NCI-H526 (cell line): ENCODE measurements at regions not wholly inside any gene's neighbourhood (a gene's known extent, or its start where the extent isn't known, plus 50 kb on each side); places are given as distances from the start of the nearest gene placed in this dataset.

ENCODE experiments used
- DNase-seq, 2 experiments: peaks; one replicate each; lab custom pipeline; 2025; lab: John Stamatoyannopoulos, UW

GRCh38 chr11:115965767-115966504 lies 461.7 kb upstream of the CADM1 start:
- DNase-seq = peak; percentile 28 to 76

GRCh38 chr11:115964091-115964490 lies 459.9 kb upstream of the CADM1 start:
- peak in 1 of 2 experiments; percentile 44 for DNase-seq

- DNase-seq = no peak
These were observed 458.9 kb upstream of the CADM1 start for GRCh38 chr11:115963156-115963555.

GRCh38 chr11:115961159-115962003 lies 457.2 kb upstream of the CADM1 start:
- peak; percentile 42 to 71 for DNase-seq

- DNase-seq = no peak
These were observed 454.9 kb upstream of the CADM1 start for GRCh38 chr11:115959081-115959486.

- peak in 1 of 2 experiments; percentile 21 for DNase-seq
These were observed 454.1 kb upstream of the CADM1 start for GRCh38 chr11:115958089-115959000.

GRCh38 chr11:115955803-115956202 lies 451.6 kb upstream of the CADM1 start:
- DNase-seq = peak; percentile 46 to 47

- no peak for DNase-seq
These were observed 446.4 kb upstream of the CADM1 start for GRCh38 chr11:115950660-115951059.

GRCh38 chr11:115944596-115944995 lies 440.4 kb upstream of the CADM1 start:
- no peak for DNase-seq

- DNase-seq = no peak
These were observed 437.8 kb upstream of the CADM1 start for GRCh38 chr11:115942011-115942410.

GRCh38 chr11:115941481-115941993 lies 437.3 kb upstream of the CADM1 start:
- DNase-seq = no peak

GRCh38 chr11:115941044-115941443 lies 436.8 kb upstream of the CADM1 start:
- no peak for DNase-seq

- peak in 1 of 2 experiments; percentile 37 for DNase-seq
These were observed 435.7 kb upstream of the CADM1 start for GRCh38 chr11:115939731-115940421.

GRCh38 chr11:115939104-115939730 lies 435.0 kb upstream of the CADM1 start:
- DNase-seq = no peak

GRCh38 chr11:115933564-115933963 lies 429.3 kb upstream of the CADM1 start:
- DNase-seq = no peak

GRCh38 chr11:115931548-115932083 lies 427.4 kb upstream of the CADM1 start:
- DNase-seq = no peak

GRCh38 chr11:115930886-115931547 lies 426.8 kb upstream of the CADM1 start:
- DNase-seq = no peak

- DNase-seq = no peak
These were observed 426.1 kb upstream of the CADM1 start for GRCh38 chr11:115930291-115930690.

GRCh38 chr11:115929618-115930129 lies 425.5 kb upstream of the CADM1 start:
- no peak for DNase-seq

- DNase-seq = no peak
These were observed 424.6 kb upstream of the CADM1 start for GRCh38 chr11:115928811-115929210.
